Activated CD8-positive, alpha-beta memory T cell treated with anti-CD3 and anti-CD28 coated beads for 36 hours (primary cell): ENCODE measurements at regions not wholly inside any gene's neighbourhood (a gene's known extent, or its start where the extent isn't known, plus 50 kb on each side); places are given as distances from the start of the nearest gene placed in this dataset.
"Not testable (repeated sequence)": the region's sequence is repeated elsewhere in the genome, so short reads cannot be mapped to it uniquely, and the experiment has no call there.

ENCODE experiments used
- CTCF ChIA-PET: fragments of 350-600 bp; sonication (Branson Sonifier 250); formaldehyde crosslinking; loops from one replicate; lab custom pipeline; 2021; ENCODE audit warnings: antibody characterized with exemption; lab: Charles Lee
- POLR2A ChIA-PET: fragments of 350-600 bp; sonication (Branson Sonifier 250); formaldehyde crosslinking; loops from one replicate; lab custom pipeline; 2021; ENCODE audit warnings: antibody characterized with exemption; lab: Charles Lee

GRCh38 chr18:52244658-52245057 is 95.3 kb upstream of the DCC start:
- POLR2A ChIA-PET: no interaction called here
- CTCF ChIA-PET: interaction anchor here (0.7 kb wide), 1 partner anchor 41 kb away, joined by 4 read pairs; no protein-coding TSS in a partner anchor

- ChIA-PET POLR2A (no interaction called here), CTCF (no interaction called here)
Observed at GRCh38 chr18:52254367-52254766, 85.6 kb upstream of the DCC start.

- CTCF ChIA-PET, POLR2A ChIA-PET: not testable (repeated sequence)
Observed at GRCh38 chr18:52257417-52257816, 82.6 kb upstream of the DCC start.

- ChIA-PET POLR2A (no interaction called here), CTCF (no interaction called here)
Observed at GRCh38 chr18:52275817-52276216, 64.2 kb upstream of the DCC start.

- ChIA-PET CTCF (interaction anchor here (0.6 kb wide), 1 partner anchor 314 kb away, joined by 5 read pairs; no protein-coding TSS in a partner anchor), POLR2A (no interaction called here)
Observed at GRCh38 chr18:52277785-52278184, 62.2 kb upstream of the DCC start.

- ChIA-PET POLR2A (no interaction called here), CTCF (interaction anchor here (0.6 kb wide), 1 partner anchor 314 kb away, joined by 5 read pairs; no protein-coding TSS in a partner anchor)
Observed at GRCh38 chr18:52278191-52278590, 61.8 kb upstream of the DCC start.

- POLR2A ChIA-PET: no interaction called here
- CTCF ChIA-PET: no interaction called here
Observed at GRCh38 chr18:52280702-52281101, 59.3 kb upstream of the DCC start.

GRCh38 chr18:52283927-52284326 is 56.1 kb upstream of the DCC start:
- ChIA-PET CTCF (no interaction called here), POLR2A (no interaction called here)

GRCh38 chr18:52286675-52287074 is 53.3 kb upstream of the DCC start:
- ChIA-PET POLR2A (no interaction called here), CTCF (no interaction called here)

GRCh38 chr18:52287151-52287550 is 52.8 kb upstream of the DCC start:
- ChIA-PET POLR2A (no interaction called here), CTCF (no interaction called here)

- ChIA-PET CTCF (no interaction called here), POLR2A (no interaction called here)
Observed at GRCh38 chr18:52288403-52289004, 51.5 kb upstream of the DCC start.

- CTCF ChIA-PET: no interaction called here
- POLR2A ChIA-PET: no interaction called here
Observed at GRCh38 chr18:52289392-52289791, 50.6 kb upstream of the DCC start.
